Suprapubic skin (tissue), 4 donors: ENCODE measurements at regions not wholly inside any gene's neighbourhood (a gene's known extent, or its start where the extent isn't known, plus 50 kb on each side); places are given as distances from the start of the nearest gene placed in this dataset.

Experiments used
- DNase-seq, 2 donors: peaks; one replicate each; pipeline ENCODE4 v3.0.0-alpha.2; 2019; ENCODE audit warnings: low spot score in 2 of 2
- H3K27ac ChIP-seq: fragments of 200-600 bp; sonication (generic); one replicate; pipeline ENCODE4 v1.5.1; 2019
- H3K27me3 ChIP-seq: fragments of 200-600 bp; sonication (generic); one replicate; pipeline ENCODE4 v1.5.1; 2019
- H3K36me3 ChIP-seq: fragments of 200-600 bp; sonication (generic); one replicate; pipeline ENCODE4 v1.5.1; 2019
- H3K4me1 ChIP-seq: fragments of 200-600 bp; sonication (generic); one replicate; pipeline ENCODE4 v1.5.1; 2019
- H3K4me3 ChIP-seq: fragments of 200-600 bp; sonication (generic); one replicate; pipeline ENCODE4 v1.5.1; 2019; ENCODE audit warnings: mild to moderate bottlenecking
- H3K9me3 ChIP-seq: fragments of 200-600 bp; sonication (generic); one replicate; pipeline ENCODE4 v1.5.1; 2019
- CTCF ChIP-seq, 2 donors: fragments of 200-600 bp in 1 of 2; fragments of 450-650 bp in 1 of 2; sonication (generic) in 1 of 2; IDR thresholded peaks; one replicate each; pipeline ENCODE4 v1.5.1; 2016 to 2019; ENCODE audit warnings: antibody characterized with exemption in 2 of 2, mild to moderate bottlenecking in 1 of 2, moderate library complexity in 1 of 2
- EP300 ChIP-seq: sonication (generic); formaldehyde crosslinking; IDR thresholded peaks from one replicate; pipeline ENCODE4 v1.6.1; 2017; ENCODE audit warnings: antibody characterized with exemption
- POLR2A ChIP-seq, 2 donors: fragments of 450-650 bp; IDR thresholded peaks; one replicate each; pipeline ENCODE4 v1.6.1; 2017; ENCODE audit warnings: antibody characterized with exemption in 2 of 2, mild to moderate bottlenecking in 2 of 2, moderate library complexity in 2 of 2
- POLR2AphosphoS5 ChIP-seq, 3 donors: sonication (generic); formaldehyde crosslinking; IDR thresholded peaks; one replicate each; pipeline ENCODE4 v1.6.1; 2017; ENCODE audit warnings: antibody characterized with exemption in 3 of 3
- WGBS: methylation state at CpG from one replicate; pipeline ENCODE4 v1.1.5; 2018; 5-methylcytosine and 5-hydroxymethylcytosine counted together

DNA sequence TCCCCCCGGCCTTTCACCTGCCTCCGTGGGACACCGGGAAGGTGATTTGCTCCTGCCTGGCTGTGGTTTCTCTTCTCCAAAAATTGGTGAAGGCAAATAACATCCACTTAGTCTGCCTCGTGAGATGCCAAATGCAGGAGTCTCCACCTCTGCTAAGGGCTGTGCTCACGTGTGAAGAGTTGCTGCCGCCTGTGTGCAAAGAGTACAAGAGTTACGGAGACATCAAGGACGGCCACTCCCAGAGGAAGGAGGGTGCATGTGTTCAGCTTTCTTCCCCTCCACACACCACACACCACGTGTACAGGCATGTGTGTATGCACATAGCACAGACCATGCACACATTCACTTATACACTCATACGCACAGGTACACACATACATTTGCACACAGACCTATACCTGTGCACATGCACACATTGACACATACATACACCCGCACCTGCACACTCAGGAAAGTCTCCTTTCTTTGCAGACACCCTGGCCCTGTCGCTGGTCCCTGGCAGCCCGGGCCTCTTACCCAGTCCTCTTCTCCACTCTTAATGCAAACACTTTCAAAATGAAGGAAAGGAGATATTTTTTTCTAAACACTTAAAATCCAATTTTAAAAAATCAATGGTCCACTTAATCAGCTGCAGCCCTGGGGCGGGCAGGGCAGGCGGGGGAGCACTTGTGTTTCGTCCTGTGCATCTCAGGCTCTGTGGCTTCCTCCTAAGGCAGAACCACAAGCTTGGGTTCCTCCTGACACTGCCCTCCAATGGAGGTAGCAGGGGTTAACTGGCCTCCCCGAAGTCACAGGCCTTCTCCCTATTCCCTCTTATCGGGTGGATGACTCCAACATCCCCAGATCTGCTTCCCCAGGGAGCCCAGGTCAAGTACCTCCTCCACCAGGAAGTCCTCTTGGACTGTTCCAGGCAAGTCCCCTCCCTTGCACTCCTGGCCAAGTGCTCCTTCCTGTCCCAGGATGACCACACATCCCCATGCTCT is 103.0 kb downstream of the CPZ start:
- no peak for DNase-seq
- H3K27me3 ChIP-seq, result peaks cover 47% of the 10 kb centered on the region
- WGBS, result 59% methylated on average over 14 of the region's 18 CpGs
- H3K36me3 ChIP-seq, result no peaks in the 10 kb centered on the region
- H3K27ac ChIP-seq, result no peak overlapping the region
- TF ChIP-seq CTCF (IDR thresholded peaks at IDR 0.05), result no peak
- TF ChIP-seq POLR2AphosphoS5 (IDR thresholded peaks at IDR 0.05), result no peak
- TF ChIP-seq POLR2A (IDR thresholded peaks at IDR 0.05), result no peak
- TF ChIP-seq EP300, result no peak
- H3K4me1 ChIP-seq, result no peaks in the 10 kb centered on the region
- no peaks in the 10 kb centered on the region for H3K9me3 ChIP-seq
- H3K4me3 ChIP-seq, result no peak overlapping the region

DNA sequence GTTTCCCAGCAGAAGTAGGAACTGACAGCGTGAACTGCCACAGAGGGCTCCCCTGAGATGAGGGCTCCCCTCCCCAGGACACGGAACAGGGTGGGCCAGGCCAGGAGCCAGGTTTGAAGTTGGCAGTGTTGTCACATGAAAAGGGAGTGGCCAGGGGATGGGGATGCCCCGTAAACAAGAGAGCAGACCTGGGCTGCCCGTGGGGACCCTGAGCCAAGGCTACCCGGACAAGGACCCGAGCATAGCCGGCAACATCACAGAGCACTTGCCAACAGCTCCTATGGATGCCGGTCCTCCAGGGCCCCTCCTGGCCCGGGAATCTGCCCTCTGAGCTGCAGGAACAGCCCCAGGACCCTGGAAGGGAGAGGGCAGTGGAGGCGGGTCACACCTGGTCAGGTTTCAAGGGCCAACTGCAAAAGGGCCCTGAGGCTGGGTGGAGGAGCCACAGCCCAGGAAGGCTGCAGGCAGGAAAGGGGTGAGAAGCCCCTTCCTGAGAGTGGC is 102.1 kb downstream of the CPZ start:
- no peaks in the 10 kb centered on the region for H3K9me3 ChIP-seq
- TF ChIP-seq POLR2AphosphoS5 (IDR thresholded peaks at IDR 0.05) (no peak), CTCF (IDR thresholded peaks at IDR 0.05) (no peak), POLR2A (IDR thresholded peaks at IDR 0.05) (no peak), EP300 (no peak)
- H3K4me1 ChIP-seq, result no peaks in the 10 kb centered on the region
- no peak overlapping the region for H3K27ac ChIP-seq
- H3K4me3 ChIP-seq, result no peak overlapping the region
- peaks cover 48% of the 10 kb centered on the region for H3K27me3 ChIP-seq
- H3K36me3 ChIP-seq, result no peaks in the 10 kb centered on the region
- 50% methylated on average over 3 of the region's 10 CpGs for WGBS
- DNase-seq, result peak in 1 of 2 donors; percentile 77

- peak in 1 of 2 donors; percentile 57 for DNase-seq
- Histone ChIP-seq H3K4me3 (no peak overlapping the region), H3K36me3 (no peaks in the 10 kb centered on the region), H3K27me3 (peaks cover 48% of the 10 kb centered on the region), H3K27ac (no peak overlapping the region), H3K9me3 (no peaks in the 10 kb centered on the region), H3K4me1 (no peaks in the 10 kb centered on the region)
- TF ChIP-seq POLR2A (IDR thresholded peaks at IDR 0.05) (no peak), POLR2AphosphoS5 (IDR thresholded peaks at IDR 0.05) (no peak), CTCF (IDR thresholded peaks at IDR 0.05) (no peak), EP300 (no peak)
- WGBS, result 53% methylated on average over 8 of the region's 8 CpGs
Measured at GRCh38 chr4:8694226-8694625, 101.7 kb downstream of the CPZ start.

GRCh38 chr4:8691151-8691775 is 98.7 kb downstream of the CPZ start:
- H3K4me3 ChIP-seq, result no peak overlapping the region
- H3K36me3 ChIP-seq, result no peaks in the 10 kb centered on the region
- WGBS, result 84% methylated on average over 19 of the region's 27 CpGs
- peaks cover 57% of the 10 kb centered on the region for H3K27me3 ChIP-seq
- H3K9me3 ChIP-seq, result no peaks in the 10 kb centered on the region
- DNase-seq, result peak; percentile 24 to 49
- H3K4me1 ChIP-seq, result no peaks in the 10 kb centered on the region
- no peak for TF ChIP-seq POLR2A (IDR thresholded peaks at IDR 0.05)
- TF ChIP-seq CTCF (IDR thresholded peaks at IDR 0.05), result no peak
- TF ChIP-seq EP300, result no peak
- no peak for TF ChIP-seq POLR2AphosphoS5 (IDR thresholded peaks at IDR 0.05)
- H3K27ac ChIP-seq, result no peak overlapping the region
